ENCODE measurements at regions not wholly inside any gene's neighbourhood (a gene's known extent, or its start where the extent isn't known, plus 50 kb on each side); places are given as distances from the start of the nearest gene placed in this dataset.

- TF ChIP-seq CTCF (IDR thresholded peaks at IDR 0.05) (no peak), ZFX (IDR thresholded peaks at IDR 0.05; ENCODE audit: borderline replicate concordance) (no peak)
Observed at GRCh38 chr15:58295637-58296215, 136.1 kb upstream of the LIPC start.
